DND-41 (cell line): ENCODE measurements at regions not wholly inside any gene's neighbourhood (a gene's known extent, or its start where the extent isn't known, plus 50 kb on each side); places are given as distances from the start of the nearest gene placed in this dataset.

Source experiments
- CTCF ChIP-seq: IDR thresholded peaks from 2 replicates; pipeline ENCODE4 v1.5.1; 2012; ENCODE audit warnings: borderline replicate concordance, low read length, moderate library complexity, mild to moderate bottlenecking; ENCODE audit not compliant: poor library complexity, severe bottlenecking; ENCODE audit errors: extremely low read depth
- EZH2 ChIP-seq: IDR thresholded peaks from 3 replicates; pipeline ENCODE4 v1.6.1; 2012; ENCODE audit warnings: borderline replicate concordance, low read depth, mild to moderate bottlenecking, moderate library complexity, low read length, inconsistent platforms; ENCODE audit not compliant: severe bottlenecking

GRCh38 chr13:79056706-79057105 is 349.3 kb downstream of the RBM26 start:
- TF ChIP-seq EZH2 (no peak), CTCF (no peak)
